GM12892 (cell line): ENCODE measurements at regions not wholly inside any gene's neighbourhood (a gene's known extent, or its start where the extent isn't known, plus 50 kb on each side); places are given as distances from the start of the nearest gene placed in this dataset.

ENCODE experiments used
- POLR2A ChIP-seq: IDR thresholded peaks from 2 replicates; pipeline ENCODE4 v1.6.1; 2011; ENCODE audit warnings: low read depth, low read length, control low read depth
- POLR2AphosphoS5 ChIP-seq: IDR thresholded peaks from 2 replicates; pipeline ENCODE4 v1.6.1; 2011; ENCODE audit warnings: low read depth, low read length, control low read depth
- TAF1 ChIP-seq: IDR thresholded peaks from 2 replicates; pipeline ENCODE4 v1.6.1; 2011; ENCODE audit warnings: low read depth, mild to moderate bottlenecking, control low read depth, low read length, borderline replicate concordance

- TF ChIP-seq POLR2A (no peak), POLR2AphosphoS5 (no peak), TAF1 (no peak)
Measured at GRCh38 chr13:68666774-68667397, 1436.8 kb upstream of the PCDH9 start.
